HG03460 (cell line): ENCODE measurements at regions not wholly inside any gene's neighbourhood (a gene's known extent, or its start where the extent isn't known, plus 50 kb on each side); places are given as distances from the start of the nearest gene placed in this dataset.

Experiments
- ATAC-seq: cut with Tn5 transposase; IDR thresholded peaks from one replicate; pipeline ENCODE4 v1.9.1; 2021; ENCODE audit not compliant: unreplicated experiment

GRCh38 chr5:130277522-130277921 lies 373.3 kb downstream of the CHSY3 start:
- ATAC-seq: no peak

GRCh38 chr5:130277002-130277401 lies 372.7 kb downstream of the CHSY3 start:
- ATAC-seq: no peak

GRCh38 chr5:130272837-130273236 lies 368.6 kb downstream of the CHSY3 start:
- no peak for ATAC-seq

- ATAC-seq: no peak
These were observed 366.5 kb downstream of the CHSY3 start for GRCh38 chr5:130270786-130271185.

GRCh38 chr5:130268489-130268888 lies 364.2 kb downstream of the CHSY3 start:
- no peak for ATAC-seq

GRCh38 chr5:130267926-130268325 lies 363.7 kb downstream of the CHSY3 start:
- no peak for ATAC-seq

GRCh38 chr5:130260481-130260880 lies 356.2 kb downstream of the CHSY3 start:
- no peak for ATAC-seq

GRCh38 chr5:130251931-130252330 lies 347.7 kb downstream of the CHSY3 start:
- no peak for ATAC-seq

GRCh38 chr5:130243641-130244040 lies 339.4 kb downstream of the CHSY3 start:
- ATAC-seq: no peak

GRCh38 chr5:130237721-130238120 lies 333.5 kb downstream of the CHSY3 start:
- ATAC-seq: no peak
